Keratinocyte (primary cell): ENCODE measurements at regions not wholly inside any gene's neighbourhood (a gene's known extent, or its start where the extent isn't known, plus 50 kb on each side); places are given as distances from the start of the nearest gene placed in this dataset.

Experiments
- CTCF ChIP-seq, 3 experiments: IDR thresholded peaks in 1 of 3; conservative IDR thresholded peaks in 1 of 3; optimal IDR thresholded peaks in 1 of 3; 2 replicates in 2 of 3; 3 replicates in 1 of 3; pipeline versions ENCODE3 to v1.5.1; 2011; ENCODE audit warnings: low read length in 3 of 3, mild to moderate bottlenecking in 3 of 3, moderate library complexity in 2 of 3, control low read depth in 1 of 3, inconsistent platforms in 1 of 3; ENCODE audit not compliant: insufficient read depth in 2 of 3; ENCODE audit errors: extremely low read depth in 1 of 3
- EZH2 ChIP-seq: IDR thresholded peaks from one replicate; pipeline ENCODE4 v1.6.1; 2012; ENCODE audit warnings: inconsistent platforms, mild to moderate bottlenecking, low read length, moderate library complexity

GRCh38 chr2:133985563-133985962 lies 268.3 kb upstream of the MGAT5 start:
- TF ChIP-seq CTCF (optimal IDR thresholded peaks at IDR 0.05 in 1 of 3, IDR thresholded peaks at IDR 0.05 in 1 of 3, conservative IDR thresholded peaks at IDR 0.05 in 1 of 3; ENCODE audit: extremely low read depth in 1 of 3, insufficient read depth in 2 of 3, low read length in 3 of 3) (no peak), EZH2 (no peak)
